Keratinocyte (primary cell): ENCODE measurements at regions not wholly inside any gene's neighbourhood (a gene's known extent, or its start where the extent isn't known, plus 50 kb on each side); places are given as distances from the start of the nearest gene placed in this dataset.
A peak's percentile ranks its signal among the peaks of the same experiment; 100 is the strongest.

Experiments
- DNase-seq: peaks from one replicate; pipeline ENCODE4 v3.0.0-alpha.2; 2011; ENCODE audit warnings: low read depth, missing footprints, low spot score
- FAIRE-seq: peaks from 2 replicates; lab custom pipeline; 2011; peaks lifted over from hg19 to GRCh38; lab: Jason Lieb, UNC
- H2AFZ ChIP-seq: 2 replicates; pipeline ENCODE4 v1.6.0; 2012; ENCODE audit warnings: low read length, control low read depth, inconsistent platforms; ENCODE audit not compliant: control insufficient read depth
- H3K27ac ChIP-seq: 2 replicates; pipeline ENCODE4 v1.5.1; 2011; ENCODE audit warnings: low read length; ENCODE audit not compliant: control insufficient read depth, insufficient read depth
- H3K27me3 ChIP-seq: 3 replicates; pipeline ENCODE4 v1.6.0; 2011; ENCODE audit warnings: low read length; ENCODE audit not compliant: control insufficient read depth, insufficient read depth; ENCODE audit errors: extremely low read depth
- H3K36me3 ChIP-seq, 2 experiments: 2 replicates in 1 of 2; 3 replicates in 1 of 2; pipeline ENCODE4 v1.5.1; 2011; ENCODE audit warnings: low read length in 2 of 2, mild to moderate bottlenecking in 1 of 2; ENCODE audit not compliant: control insufficient read depth in 2 of 2, insufficient read depth in 2 of 2; ENCODE audit errors: extremely low read depth in 1 of 2
- H3K4me1 ChIP-seq: 3 replicates; pipeline ENCODE4 v1.5.1; 2011; ENCODE audit warnings: low read length; ENCODE audit not compliant: control insufficient read depth, insufficient read depth; ENCODE audit errors: extremely low read depth
- H3K4me2 ChIP-seq: 3 replicates; pipeline ENCODE4 v1.6.0; 2011; ENCODE audit warnings: low read depth, low read length; ENCODE audit not compliant: control insufficient read depth, insufficient read depth; ENCODE audit errors: extremely low read depth
- H3K4me3 ChIP-seq, 3 experiments: fragments of 200-600 bp in 1 of 3; sonication (generic) in 1 of 3; 2 replicates in 2 of 3; 3 replicates in 1 of 3; pipeline ENCODE4 v1.5.1; 2011 to 2016; ENCODE audit warnings: low read length in 3 of 3, mild to moderate bottlenecking in 3 of 3, control low read depth in 2 of 3, inconsistent platforms in 1 of 3, low read depth in 1 of 3, mixed read lengths in 1 of 3, mixed run types in 1 of 3, moderate library complexity in 1 of 3; ENCODE audit not compliant: control insufficient read depth in 2 of 3, insufficient read depth in 2 of 3; ENCODE audit errors: extremely low read depth in 1 of 3
- H3K79me2 ChIP-seq: 2 replicates; pipeline ENCODE4 v1.6.0; 2012; ENCODE audit warnings: low read length; ENCODE audit not compliant: control insufficient read depth, insufficient read depth
- H3K9ac ChIP-seq: 3 replicates; pipeline ENCODE4 v1.6.0; 2011; ENCODE audit warnings: low read length; ENCODE audit not compliant: control insufficient read depth, insufficient read depth; ENCODE audit errors: extremely low read depth
- H3K9me1 ChIP-seq: 3 replicates; pipeline ENCODE4 v1.6.0; 2011; ENCODE audit warnings: low read length; ENCODE audit not compliant: control insufficient read depth, insufficient read depth; ENCODE audit errors: extremely low read depth
- H3K9me3 ChIP-seq: 2 replicates; pipeline ENCODE4 v1.5.1; 2012; ENCODE audit warnings: low read depth, low read length; ENCODE audit not compliant: control insufficient read depth
- H4K20me1 ChIP-seq: 3 replicates; pipeline ENCODE4 v1.6.0; 2011; ENCODE audit warnings: low read length; ENCODE audit not compliant: control insufficient read depth, insufficient read depth; ENCODE audit errors: extremely low read depth
- EZH2 ChIP-seq: IDR thresholded peaks from one replicate; pipeline ENCODE4 v1.6.1; 2012; ENCODE audit warnings: inconsistent platforms, mild to moderate bottlenecking, low read length, moderate library complexity
- dilution Hi-C: fragments of 300-500 bp; cut with MboI; formaldehyde crosslinking; loops from one replicate; pipeline ENCODE4 v1.7.0; 2020; ENCODE audit warnings: low sequenced_read_pairs; ENCODE audit not compliant: extremely low pct_ligation_motif_present
- TF ChIP-seq, protein P1 (sequence below), 3 experiments: IDR thresholded peaks in 1 of 3; conservative IDR thresholded peaks in 1 of 3; optimal IDR thresholded peaks in 1 of 3; 2 replicates in 2 of 3; 3 replicates in 1 of 3; pipeline versions ENCODE3 to v1.5.1; 2011; ENCODE audit warnings: low read length in 3 of 3, mild to moderate bottlenecking in 3 of 3, moderate library complexity in 2 of 3, control low read depth in 1 of 3, inconsistent platforms in 1 of 3; ENCODE audit not compliant: insufficient read depth in 2 of 3; ENCODE audit errors: extremely low read depth in 1 of 3

DNA sequence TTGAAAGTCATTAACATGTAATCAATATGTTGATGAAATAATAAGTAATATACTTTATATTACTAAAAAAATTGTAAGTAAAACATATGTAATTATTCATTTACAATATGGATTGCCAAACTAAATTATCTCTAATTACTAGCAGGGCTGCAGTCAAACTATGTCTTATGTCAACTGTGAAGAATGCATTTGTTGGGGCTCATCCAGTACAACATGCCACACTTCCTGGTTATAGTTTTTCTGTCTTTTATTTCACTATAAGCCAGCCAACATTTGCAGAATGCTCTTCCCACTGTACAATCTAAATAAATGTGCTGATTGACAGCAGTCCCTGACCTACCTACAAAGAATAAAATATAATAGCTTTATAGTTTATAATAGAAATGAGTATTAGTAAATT, 975.4 kb upstream of the NDST4 start:
- no peak overlapping the region for H3K4me2 ChIP-seq
- H3K27me3 ChIP-seq = no peaks in the 10 kb centered on the region
- no peaks in the 10 kb centered on the region for H4K20me1 ChIP-seq
- no peak overlapping the region for H3K9ac ChIP-seq
- no peaks in the 10 kb centered on the region for H3K9me1 ChIP-seq
- H3K36me3 ChIP-seq = no peaks in the 10 kb centered on the region
- H2AFZ ChIP-seq = peak overlapping the region; percentile 33
- FAIRE-seq (no peak), DNase-seq (no peak)
- no peaks in the 10 kb centered on the region for H3K9me3 ChIP-seq
- peaks cover 9% of the 10 kb centered on the region for H3K4me1 ChIP-seq
- H3K4me3 ChIP-seq = no peak overlapping the region
- dilution Hi-C loops = no loop called here
- TF ChIP-seq, protein P1, sequence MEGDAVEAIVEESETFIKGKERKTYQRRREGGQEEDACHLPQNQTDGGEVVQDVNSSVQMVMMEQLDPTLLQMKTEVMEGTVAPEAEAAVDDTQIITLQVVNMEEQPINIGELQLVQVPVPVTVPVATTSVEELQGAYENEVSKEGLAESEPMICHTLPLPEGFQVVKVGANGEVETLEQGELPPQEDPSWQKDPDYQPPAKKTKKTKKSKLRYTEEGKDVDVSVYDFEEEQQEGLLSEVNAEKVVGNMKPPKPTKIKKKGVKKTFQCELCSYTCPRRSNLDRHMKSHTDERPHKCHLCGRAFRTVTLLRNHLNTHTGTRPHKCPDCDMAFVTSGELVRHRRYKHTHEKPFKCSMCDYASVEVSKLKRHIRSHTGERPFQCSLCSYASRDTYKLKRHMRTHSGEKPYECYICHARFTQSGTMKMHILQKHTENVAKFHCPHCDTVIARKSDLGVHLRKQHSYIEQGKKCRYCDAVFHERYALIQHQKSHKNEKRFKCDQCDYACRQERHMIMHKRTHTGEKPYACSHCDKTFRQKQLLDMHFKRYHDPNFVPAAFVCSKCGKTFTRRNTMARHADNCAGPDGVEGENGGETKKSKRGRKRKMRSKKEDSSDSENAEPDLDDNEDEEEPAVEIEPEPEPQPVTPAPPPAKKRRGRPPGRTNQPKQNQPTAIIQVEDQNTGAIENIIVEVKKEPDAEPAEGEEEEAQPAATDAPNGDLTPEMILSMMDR (optimal IDR thresholded peaks at IDR 0.05 in 1 of 3, IDR thresholded peaks at IDR 0.05 in 1 of 3, conservative IDR thresholded peaks at IDR 0.05 in 1 of 3; ENCODE audit: extremely low read depth in 1 of 3, insufficient read depth in 2 of 3, low read length in 3 of 3) = no peak
- TF ChIP-seq EZH2 = no peak
- no peak overlapping the region for H3K27ac ChIP-seq
- H3K79me2 ChIP-seq = no peaks in the 10 kb centered on the region

DNA sequence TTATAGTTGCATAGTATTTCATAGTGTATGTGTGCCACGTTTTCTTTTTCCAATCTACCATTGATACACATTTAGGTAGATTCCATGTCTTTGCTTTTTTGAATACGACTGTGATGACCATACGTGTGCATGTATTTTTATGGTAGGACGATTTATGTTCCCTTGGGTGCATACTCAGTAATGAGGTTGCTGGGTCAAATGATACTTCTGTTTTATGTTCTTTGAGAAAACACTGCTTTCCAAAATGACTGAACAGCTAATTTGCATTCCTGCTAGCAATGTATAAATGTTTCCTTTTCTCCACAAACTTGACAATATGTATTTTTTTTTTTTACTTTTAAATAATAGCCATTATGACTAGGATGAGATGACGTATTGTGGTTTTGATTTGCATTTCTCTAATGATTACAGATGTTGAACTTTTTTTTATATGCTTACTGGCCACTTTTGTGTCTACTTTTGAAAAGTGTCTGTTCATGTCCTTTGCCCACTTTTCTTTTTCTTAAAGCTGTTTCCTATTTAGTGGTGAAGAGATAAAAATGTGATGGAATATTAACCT, 969.5 kb upstream of the NDST4 start:
- H3K4me3 ChIP-seq = no peak overlapping the region
- TF ChIP-seq EZH2 = no peak
- TF ChIP-seq, protein P1 (optimal IDR thresholded peaks at IDR 0.05 in 1 of 3, IDR thresholded peaks at IDR 0.05 in 1 of 3, conservative IDR thresholded peaks at IDR 0.05 in 1 of 3; ENCODE audit: extremely low read depth in 1 of 3, insufficient read depth in 2 of 3, low read length in 3 of 3) = no peak

More for the DNA sequence above, 969.5 kb upstream of the NDST4 start:
- Histone ChIP-seq H3K9me3 (no peaks in the 10 kb centered on the region), H4K20me1 (no peaks in the 10 kb centered on the region), H3K9me1 (no peaks in the 10 kb centered on the region), H3K36me3 (no peaks in the 10 kb centered on the region), H3K9ac (no peak overlapping the region), H2AFZ (no peak overlapping the region), H3K79me2 (no peaks in the 10 kb centered on the region), H3K27ac (no peak overlapping the region), H3K4me1 (no peaks in the 10 kb centered on the region), H3K27me3 (no peaks in the 10 kb centered on the region), H3K4me2 (no peak overlapping the region)
- FAIRE-seq (no peak), DNase-seq (no peak)
- dilution Hi-C loops = no loop called here
